T-helper 1 cell treated with Interleukin-12 subunit alpha and Interleukin-12 subunit beta and Interleukin-4 antibody, amounts not matched to agents 30 μg/mL and 1 μg/mL, for 36 hours (primary cell): ENCODE measurements at regions not wholly inside any gene's neighbourhood (a gene's known extent, or its start where the extent isn't known, plus 50 kb on each side); places are given as distances from the start of the nearest gene placed in this dataset.

Experiments used
- H3K27ac Mint-ChIP-seq: one replicate; pipeline ENCODE4 v1.8.0; 2021; ENCODE audit warnings: mild to moderate bottlenecking, mixed read lengths
- H3K27me3 Mint-ChIP-seq: one replicate; pipeline ENCODE4 v1.8.0; 2021; ENCODE audit warnings: low read depth, mixed read lengths
- H3K36me3 Mint-ChIP-seq: one replicate; pipeline ENCODE4 v1.8.0; 2021; ENCODE audit warnings: low read depth, mixed read lengths
- H3K4me1 Mint-ChIP-seq: one replicate; pipeline ENCODE4 v1.8.0; 2021; ENCODE audit warnings: low read depth, mixed read lengths
- H3K4me3 Mint-ChIP-seq: one replicate; pipeline ENCODE4 v1.8.0; 2021; ENCODE audit warnings: mild to moderate bottlenecking, moderate library complexity, mixed read lengths
- H3K9me3 Mint-ChIP-seq: one replicate; pipeline ENCODE4 v1.8.0; 2021; ENCODE audit warnings: mixed read lengths

GRCh38 chr15:87760547-87761314 is 495.8 kb downstream of the NTRK3 start:
- H3K9me3 Mint-ChIP-seq: peaks cover 14% of the 10 kb centered on the region
- H3K4me1 Mint-ChIP-seq: peaks cover 3% of the 10 kb centered on the region
- no peaks in the 10 kb centered on the region for H3K36me3 Mint-ChIP-seq
- H3K27ac Mint-ChIP-seq: no peak overlapping the region
- H3K4me3 Mint-ChIP-seq: no peak overlapping the region
- H3K27me3 Mint-ChIP-seq: no peaks in the 10 kb centered on the region

GRCh38 chr15:87758794-87759418 is 497.6 kb downstream of the NTRK3 start:
- H3K27ac Mint-ChIP-seq: no peak overlapping the region
- H3K4me1 Mint-ChIP-seq: peaks cover 3% of the 10 kb centered on the region
- no peaks in the 10 kb centered on the region for H3K27me3 Mint-ChIP-seq
- peaks cover 14% of the 10 kb centered on the region for H3K9me3 Mint-ChIP-seq
- no peaks in the 10 kb centered on the region for H3K36me3 Mint-ChIP-seq
- H3K4me3 Mint-ChIP-seq: no peak overlapping the region

GRCh38 chr15:87757084-87757483 is 499.5 kb downstream of the NTRK3 start:
- no peaks in the 10 kb centered on the region for H3K36me3 Mint-ChIP-seq
- H3K4me1 Mint-ChIP-seq: no peaks in the 10 kb centered on the region
- H3K4me3 Mint-ChIP-seq: no peak overlapping the region
- H3K9me3 Mint-ChIP-seq: peaks cover 10% of the 10 kb centered on the region
- H3K27me3 Mint-ChIP-seq: no peaks in the 10 kb centered on the region
- H3K27ac Mint-ChIP-seq: no peak overlapping the region

- Mint-ChIP-seq H3K9me3 (peaks cover 5% of the 10 kb centered on the region), H3K4me1 (no peaks in the 10 kb centered on the region), H3K4me3 (no peak overlapping the region), H3K27me3 (no peaks in the 10 kb centered on the region), H3K27ac (no peak overlapping the region), H3K36me3 (no peaks in the 10 kb centered on the region)
Measured at GRCh38 chr15:87756072-87756471, 500.5 kb downstream of the NTRK3 start.

- H3K36me3 Mint-ChIP-seq: no peaks in the 10 kb centered on the region
- no peak overlapping the region for H3K4me3 Mint-ChIP-seq
- no peaks in the 10 kb centered on the region for H3K9me3 Mint-ChIP-seq
- no peaks in the 10 kb centered on the region for H3K4me1 Mint-ChIP-seq
- no peaks in the 10 kb centered on the region for H3K27me3 Mint-ChIP-seq
- no peak overlapping the region for H3K27ac Mint-ChIP-seq
Measured at GRCh38 chr15:87755226-87755625, 501.3 kb downstream of the NTRK3 start.

GRCh38 chr15:87753539-87753938 is 503.0 kb downstream of the NTRK3 start:
- H3K27ac Mint-ChIP-seq: no peak overlapping the region
- H3K9me3 Mint-ChIP-seq: no peaks in the 10 kb centered on the region
- H3K36me3 Mint-ChIP-seq: no peaks in the 10 kb centered on the region
- no peaks in the 10 kb centered on the region for H3K4me1 Mint-ChIP-seq
- H3K27me3 Mint-ChIP-seq: no peaks in the 10 kb centered on the region
- H3K4me3 Mint-ChIP-seq: no peak overlapping the region

- Mint-ChIP-seq H3K4me1 (no peaks in the 10 kb centered on the region), H3K9me3 (no peaks in the 10 kb centered on the region), H3K4me3 (no peak overlapping the region), H3K27me3 (no peaks in the 10 kb centered on the region), H3K36me3 (no peaks in the 10 kb centered on the region), H3K27ac (no peak overlapping the region)
Measured at GRCh38 chr15:87752250-87752951, 504.1 kb downstream of the NTRK3 start.

DNA sequence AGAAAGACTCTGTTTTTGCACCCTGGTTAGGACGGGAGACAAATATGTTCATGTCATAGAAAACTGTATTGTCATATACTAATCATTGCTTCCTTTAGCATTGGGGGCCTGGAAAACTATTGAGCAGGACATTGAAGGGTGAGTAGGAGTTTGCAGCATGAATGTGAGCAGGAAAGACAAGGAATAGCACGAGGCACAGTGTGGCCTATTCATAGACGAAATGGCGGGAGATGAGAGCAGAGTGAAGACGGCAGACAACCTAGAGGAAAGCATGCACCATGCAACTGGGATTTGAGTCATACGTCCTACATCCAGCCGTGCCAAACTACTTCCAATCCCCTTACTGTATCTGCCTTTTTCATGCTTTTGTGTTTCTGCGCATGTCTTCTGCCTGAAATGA is 508.1 kb downstream of the NTRK3 start:
- Mint-ChIP-seq H3K4me3 (no peak overlapping the region), H3K4me1 (no peaks in the 10 kb centered on the region), H3K36me3 (no peaks in the 10 kb centered on the region), H3K27ac (no peak overlapping the region), H3K9me3 (no peaks in the 10 kb centered on the region), H3K27me3 (no peaks in the 10 kb centered on the region)

GRCh38 chr15:87747087-87747486 is 509.5 kb downstream of the NTRK3 start:
- Mint-ChIP-seq H3K36me3 (no peaks in the 10 kb centered on the region), H3K4me3 (no peak overlapping the region), H3K4me1 (no peaks in the 10 kb centered on the region), H3K27me3 (no peaks in the 10 kb centered on the region), H3K27ac (no peak overlapping the region), H3K9me3 (no peaks in the 10 kb centered on the region)

DNA sequence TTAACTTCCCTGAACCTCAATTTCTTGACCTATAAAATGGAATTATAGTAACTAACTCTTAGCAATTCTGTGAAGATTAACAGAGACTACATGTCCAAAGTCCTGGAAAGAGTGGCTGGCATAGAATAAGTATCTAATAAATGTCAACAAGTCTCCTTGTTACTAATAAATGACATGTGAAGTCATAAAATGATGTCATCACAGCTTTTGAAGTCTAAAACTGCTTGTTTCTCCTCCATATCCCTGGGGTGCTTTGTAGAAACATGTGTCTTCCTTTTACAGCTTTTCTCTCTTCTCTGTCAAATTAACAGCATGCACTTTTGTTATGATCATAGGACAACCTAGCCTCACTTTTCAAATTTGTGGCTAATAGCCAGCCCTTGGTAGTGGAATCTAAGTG is 510.2 kb downstream of the NTRK3 start:
- Mint-ChIP-seq H3K36me3 (no peaks in the 10 kb centered on the region), H3K27ac (no peak overlapping the region), H3K27me3 (no peaks in the 10 kb centered on the region), H3K4me1 (no peaks in the 10 kb centered on the region), H3K9me3 (no peaks in the 10 kb centered on the region), H3K4me3 (no peak overlapping the region)

GRCh38 chr15:87744815-87745214 is 511.7 kb downstream of the NTRK3 start:
- Mint-ChIP-seq H3K9me3 (no peaks in the 10 kb centered on the region), H3K27me3 (no peaks in the 10 kb centered on the region), H3K27ac (no peak overlapping the region), H3K4me1 (no peaks in the 10 kb centered on the region), H3K36me3 (no peaks in the 10 kb centered on the region), H3K4me3 (no peak overlapping the region)

DNA sequence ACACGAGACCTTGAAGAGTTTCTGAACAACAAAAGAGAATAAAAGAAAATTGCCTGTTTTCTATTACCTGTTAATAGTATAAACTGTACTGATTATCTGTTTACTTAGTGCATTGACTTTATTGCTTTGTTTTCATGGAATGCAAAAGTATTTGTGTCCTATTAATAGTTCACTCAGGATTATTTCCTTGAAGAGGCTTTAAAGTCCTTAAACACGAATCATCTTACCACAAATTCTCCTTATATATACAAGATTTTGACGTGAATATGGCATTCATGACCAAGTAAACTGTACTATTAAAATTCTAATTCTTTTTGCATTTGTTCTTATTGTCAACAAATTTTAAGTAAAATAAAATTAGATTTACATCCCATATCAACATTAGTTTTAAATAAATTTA is 513.0 kb downstream of the NTRK3 start:
- Mint-ChIP-seq H3K4me1 (no peaks in the 10 kb centered on the region), H3K9me3 (no peaks in the 10 kb centered on the region), H3K36me3 (no peaks in the 10 kb centered on the region), H3K27me3 (no peaks in the 10 kb centered on the region), H3K4me3 (no peak overlapping the region), H3K27ac (no peak overlapping the region)

GRCh38 chr15:87741350-87741749 is 515.2 kb downstream of the NTRK3 start:
- H3K36me3 Mint-ChIP-seq: no peaks in the 10 kb centered on the region
- peaks cover 3% of the 10 kb centered on the region for H3K9me3 Mint-ChIP-seq
- no peak overlapping the region for H3K27ac Mint-ChIP-seq
- no peak overlapping the region for H3K4me3 Mint-ChIP-seq
- H3K4me1 Mint-ChIP-seq: peaks cover 3% of the 10 kb centered on the region
- no peaks in the 10 kb centered on the region for H3K27me3 Mint-ChIP-seq

GRCh38 chr15:87740655-87741344 is 515.7 kb downstream of the NTRK3 start:
- Mint-ChIP-seq H3K4me3 (no peak overlapping the region), H3K27me3 (no peaks in the 10 kb centered on the region), H3K4me1 (peaks cover 3% of the 10 kb centered on the region), H3K9me3 (peaks cover 3% of the 10 kb centered on the region), H3K36me3 (no peaks in the 10 kb centered on the region), H3K27ac (no peak overlapping the region)
